H1 (cell line): ENCODE measurements at regions not wholly inside any gene's neighbourhood (a gene's known extent, or its start where the extent isn't known, plus 50 kb on each side); places are given as distances from the start of the nearest gene placed in this dataset.

Experiments
- HDAC2 ChIP-seq, 2 experiments: fragments of 300-600 bp in 1 of 2; sonication (generic) in 1 of 2; IDR thresholded peaks; 2 replicates each; pipeline ENCODE4 v1.6.1; 2011 to 2012; ENCODE audit warnings: low read depth in 2 of 2, low read length in 2 of 2, mild to moderate bottlenecking in 2 of 2, moderate library complexity in 2 of 2, borderline replicate concordance in 1 of 2, inconsistent platforms in 1 of 2
- RAD21 ChIP-seq, 2 experiments: IDR thresholded peaks in 1 of 2; conservative IDR thresholded peaks in 1 of 2; 2 replicates each; pipeline ENCODE4 v1.6.1; 2011; ENCODE audit warnings: low read depth in 2 of 2, low read length in 2 of 2, improper control_type of control experiment in 1 of 2, inconsistent platforms in 1 of 2, mild to moderate bottlenecking in 1 of 2, moderate library complexity in 1 of 2
- SP1 ChIP-seq: IDR thresholded peaks from 2 replicates; pipeline ENCODE4 v1.6.1; 2011; ENCODE audit warnings: low read depth, low read length
- ZNF274 ChIP-seq: IDR thresholded peaks from 2 replicates; pipeline ENCODE4 v1.7.0; 2012; ENCODE audit warnings: low read length, borderline replicate concordance; ENCODE audit errors: extremely low read depth

- no peak for TF ChIP-seq ZNF274
- no peak for TF ChIP-seq SP1
- TF ChIP-seq RAD21 (IDR thresholded peaks at IDR 0.05 in 1 of 2, conservative IDR thresholded peaks at IDR 0.05 in 1 of 2; ENCODE audit: low read depth in 2 of 2, low read length in 2 of 2), result no peak
- no peak for TF ChIP-seq HDAC2 (IDR thresholded peaks at IDR 0.05; ENCODE audit: borderline replicate concordance in 1 of 2, low read depth in 2 of 2, low read length in 2 of 2)
These were observed 193.4 kb upstream of the TUT7 start (continued) for GRCh38 chr9:86547571-86547970.
